Astrocyte (in vitro differentiated cells and primary cell): ENCODE measurements at regions not wholly inside any gene's neighbourhood (a gene's known extent, or its start where the extent isn't known, plus 50 kb on each side); places are given as distances from the start of the nearest gene placed in this dataset.

ENCODE experiments used
- DNase-seq: peaks from one replicate; pipeline ENCODE4 v3.0.0-alpha.2; 2010; ENCODE audit warnings: low read depth
- FAIRE-seq: peaks from 2 replicates; lab custom pipeline; 2011; peaks lifted over from hg19 to GRCh38; lab: Jason Lieb, UNC
- H2AFZ ChIP-seq: 2 replicates; pipeline ENCODE4 v1.6.0; 2012; ENCODE audit warnings: low read depth, low read length, inconsistent platforms
- H3K27ac ChIP-seq: 2 replicates; pipeline ENCODE4 v1.5.1; 2011; ENCODE audit warnings: low read depth, low read length, inconsistent platforms
- H3K27me3 ChIP-seq: 2 replicates; pipeline ENCODE4 v1.6.0; 2011; ENCODE audit warnings: low read length, inconsistent platforms; ENCODE audit not compliant: insufficient read depth
- H3K36me3 ChIP-seq: 2 replicates; pipeline ENCODE4 v1.5.1; 2011; ENCODE audit warnings: low read length, inconsistent platforms; ENCODE audit not compliant: insufficient read depth
- H3K4me1 ChIP-seq: 2 replicates; pipeline ENCODE4 v1.5.1; 2011; ENCODE audit warnings: low read length, inconsistent platforms; ENCODE audit not compliant: insufficient read depth
- H3K4me2 ChIP-seq: 2 replicates; pipeline ENCODE4 v1.6.0; 2012; ENCODE audit warnings: low read length, inconsistent platforms
- H3K4me3 ChIP-seq: 2 replicates; pipeline ENCODE4 v1.5.1; 2011; ENCODE audit warnings: low read depth, mild to moderate bottlenecking, low read length, inconsistent platforms; ENCODE audit not compliant: insufficient read depth
- H3K79me2 ChIP-seq: 2 replicates; pipeline ENCODE4 v1.6.0; 2012; ENCODE audit warnings: mild to moderate bottlenecking, low read length, inconsistent platforms; ENCODE audit not compliant: insufficient read depth
- H3K9ac ChIP-seq: 2 replicates; pipeline ENCODE4 v1.6.0; 2012; ENCODE audit warnings: mild to moderate bottlenecking, low read length, inconsistent platforms
- H3K9me3 ChIP-seq: 2 replicates; pipeline ENCODE4 v1.5.1; 2012; ENCODE audit warnings: low read depth, mild to moderate bottlenecking, low read length, inconsistent platforms; ENCODE audit not compliant: insufficient read depth
- H4K20me1 ChIP-seq: 2 replicates; pipeline ENCODE4 v1.6.0; 2012; ENCODE audit warnings: low read length, inconsistent platforms; ENCODE audit not compliant: insufficient read depth
- H3K27ac Mint-ChIP-seq: one replicate; pipeline ENCODE4 v1.8.0; 2021; ENCODE audit warnings: mild to moderate bottlenecking, mixed read lengths; ENCODE audit not compliant: unreplicated experiment
- H3K27me3 Mint-ChIP-seq: one replicate; pipeline ENCODE4 v1.8.0; 2021; ENCODE audit warnings: low read depth, mixed read lengths; ENCODE audit not compliant: unreplicated experiment
- H3K36me3 Mint-ChIP-seq: one replicate; pipeline ENCODE4 v1.8.0; 2021; ENCODE audit warnings: low read depth, mixed read lengths; ENCODE audit not compliant: unreplicated experiment
- H3K4me1 Mint-ChIP-seq: one replicate; pipeline ENCODE4 v1.8.0; 2021; ENCODE audit warnings: low read depth, mixed read lengths; ENCODE audit not compliant: unreplicated experiment
- H3K4me3 Mint-ChIP-seq: one replicate; pipeline ENCODE4 v1.8.0; 2021; ENCODE audit warnings: mild to moderate bottlenecking, moderate library complexity, mixed read lengths; ENCODE audit not compliant: unreplicated experiment
- H3K9me3 Mint-ChIP-seq: one replicate; pipeline ENCODE4 v1.8.0; 2021; ENCODE audit warnings: mild to moderate bottlenecking, mixed read lengths; ENCODE audit not compliant: unreplicated experiment
- CTCF ChIP-seq: IDR thresholded peaks from 2 replicates; pipeline ENCODE4 v1.5.1; 2011; ENCODE audit warnings: low read depth, mild to moderate bottlenecking, inconsistent platforms, low read length, moderate library complexity; ENCODE audit not compliant: insufficient read depth
- EZH2 ChIP-seq: IDR thresholded peaks from 2 replicates; pipeline ENCODE4 v1.6.1; 2012; ENCODE audit warnings: mild to moderate bottlenecking, low read length, inconsistent platforms; ENCODE audit not compliant: insufficient read depth

DNA sequence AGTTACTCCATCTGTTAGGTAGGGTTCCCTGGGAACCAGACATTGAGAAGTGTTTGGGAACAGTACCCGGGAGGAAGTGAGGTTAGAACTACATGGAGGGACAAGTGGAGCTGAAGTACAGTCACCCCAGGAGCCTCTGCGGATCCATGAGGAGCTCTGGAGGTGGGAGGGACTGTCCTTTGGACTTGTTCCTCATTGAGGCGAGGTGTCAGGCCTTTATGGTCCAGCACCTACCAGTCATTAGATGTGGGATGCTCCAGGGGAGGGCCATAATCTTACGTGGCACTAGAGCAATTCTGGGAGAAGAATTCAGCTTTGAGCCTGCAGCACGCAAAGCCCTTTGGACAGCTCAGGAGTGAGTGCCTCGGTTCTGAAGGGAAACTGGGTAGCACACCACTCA, 142.8 kb downstream of the DACT1 start:
- Histone ChIP-seq H4K20me1 (no peaks in the 10 kb centered on the region), H3K4me1 (no peaks in the 10 kb centered on the region), H3K4me3 (no peak overlapping the region), H3K27me3 (no peaks in the 10 kb centered on the region), H3K79me2 (no peaks in the 10 kb centered on the region), H3K9ac (no peak overlapping the region), H3K27ac (no peak overlapping the region), H3K36me3 (no peaks in the 10 kb centered on the region), H2AFZ (no peak overlapping the region), H3K4me2 (no peak overlapping the region), H3K9me3 (no peaks in the 10 kb centered on the region)
- Mint-ChIP-seq H3K4me3 (no peak overlapping the region), H3K36me3 (no peaks in the 10 kb centered on the region), H3K9me3 (no peaks in the 10 kb centered on the region), H3K4me1 (no peaks in the 10 kb centered on the region), H3K27ac (no peak overlapping the region), H3K27me3 (peaks cover 7% of the 10 kb centered on the region)
- no peak for FAIRE-seq
- DNase-seq, result no peak
- no peak for TF ChIP-seq EZH2
- TF ChIP-seq CTCF, result no peak

- Mint-ChIP-seq H3K27me3 (peaks cover 5% of the 10 kb centered on the region), H3K27ac (no peak overlapping the region), H3K4me1 (no peaks in the 10 kb centered on the region), H3K4me3 (no peak overlapping the region), H3K36me3 (no peaks in the 10 kb centered on the region), H3K9me3 (no peaks in the 10 kb centered on the region)
- Histone ChIP-seq H3K9ac (no peak overlapping the region), H4K20me1 (no peaks in the 10 kb centered on the region), H2AFZ (no peak overlapping the region), H3K27ac (no peak overlapping the region), H3K9me3 (no peaks in the 10 kb centered on the region), H3K4me2 (no peak overlapping the region), H3K36me3 (no peaks in the 10 kb centered on the region), H3K79me2 (no peaks in the 10 kb centered on the region), H3K4me1 (no peaks in the 10 kb centered on the region), H3K4me3 (no peak overlapping the region), H3K27me3 (no peaks in the 10 kb centered on the region)
- TF ChIP-seq EZH2 (no peak), CTCF (no peak)
- no peak for FAIRE-seq
- no peak for DNase-seq
These were observed 144.2 kb downstream of the DACT1 start for GRCh38 chr14:58782011-58782410.

DNA sequence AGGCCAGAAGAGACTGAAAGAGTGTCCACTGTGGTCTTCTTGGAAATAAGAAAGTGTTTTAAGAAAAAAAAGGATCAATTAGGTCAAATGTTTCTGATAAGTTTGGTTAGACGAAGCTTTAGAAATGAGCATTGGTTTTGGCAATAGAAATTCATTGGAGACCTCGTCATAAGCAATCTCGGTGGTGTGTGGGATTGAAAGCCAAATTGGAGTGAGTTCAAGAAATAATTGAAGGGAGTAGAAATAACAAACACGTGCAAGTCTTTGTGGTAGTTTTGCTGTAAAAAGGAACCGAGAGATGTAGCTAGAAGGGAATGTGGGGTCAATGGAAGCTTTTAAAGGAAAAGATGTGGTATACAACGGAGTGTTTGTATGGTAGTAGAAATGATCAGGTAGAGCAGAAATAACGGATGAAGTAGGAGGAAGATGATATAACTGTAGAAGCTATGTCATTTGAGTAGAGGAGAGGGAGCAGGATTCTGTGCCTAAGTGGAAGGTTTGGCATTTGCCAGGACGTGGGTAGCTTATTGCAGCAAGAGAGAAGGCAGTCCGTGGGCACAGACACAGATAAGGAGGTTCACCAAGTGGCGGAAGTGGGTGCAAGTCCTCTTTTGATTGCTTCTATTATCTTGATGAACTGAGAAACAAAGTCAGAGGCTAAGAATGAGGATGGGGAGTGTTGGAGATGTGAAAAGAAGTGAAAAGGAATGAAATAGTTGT, 146.2 kb downstream of the DACT1 start:
- DNase-seq, result peak; percentile 30
- peaks cover under 1% of the 10 kb centered on the region for H3K4me1 Mint-ChIP-seq
- no peak for FAIRE-seq
- Histone ChIP-seq H3K9me3 (no peaks in the 10 kb centered on the region), H4K20me1 (no peaks in the 10 kb centered on the region), H3K79me2 (no peaks in the 10 kb centered on the region), H3K4me3 (no peak overlapping the region), H3K27me3 (no peaks in the 10 kb centered on the region), H3K9ac (no peak overlapping the region), H3K4me1 (no peaks in the 10 kb centered on the region), H2AFZ (no peak overlapping the region), H3K36me3 (no peaks in the 10 kb centered on the region), H3K27ac (no peak overlapping the region), H3K4me2 (no peak overlapping the region)
- H3K36me3 Mint-ChIP-seq, result no peaks in the 10 kb centered on the region
- H3K9me3 Mint-ChIP-seq, result no peaks in the 10 kb centered on the region
- H3K27ac Mint-ChIP-seq, result no peak overlapping the region
- no peak overlapping the region for H3K4me3 Mint-ChIP-seq
- peaks cover 5% of the 10 kb centered on the region for H3K27me3 Mint-ChIP-seq
- TF ChIP-seq CTCF (no peak), EZH2 (no peak)
